HG02870 (cell line): ENCODE measurements at regions not wholly inside any gene's neighbourhood (a gene's known extent, or its start where the extent isn't known, plus 50 kb on each side); places are given as distances from the start of the nearest gene placed in this dataset.
A peak's percentile ranks its signal among the peaks of the same experiment; 100 is the strongest.

Experiments
- ATAC-seq: cut with Tn5 transposase; IDR thresholded peaks from one replicate; pipeline ENCODE4 v1.9.1; 2021; ENCODE audit warnings: mild to moderate bottlenecking, moderate library complexity; ENCODE audit not compliant: unreplicated experiment

DNA sequence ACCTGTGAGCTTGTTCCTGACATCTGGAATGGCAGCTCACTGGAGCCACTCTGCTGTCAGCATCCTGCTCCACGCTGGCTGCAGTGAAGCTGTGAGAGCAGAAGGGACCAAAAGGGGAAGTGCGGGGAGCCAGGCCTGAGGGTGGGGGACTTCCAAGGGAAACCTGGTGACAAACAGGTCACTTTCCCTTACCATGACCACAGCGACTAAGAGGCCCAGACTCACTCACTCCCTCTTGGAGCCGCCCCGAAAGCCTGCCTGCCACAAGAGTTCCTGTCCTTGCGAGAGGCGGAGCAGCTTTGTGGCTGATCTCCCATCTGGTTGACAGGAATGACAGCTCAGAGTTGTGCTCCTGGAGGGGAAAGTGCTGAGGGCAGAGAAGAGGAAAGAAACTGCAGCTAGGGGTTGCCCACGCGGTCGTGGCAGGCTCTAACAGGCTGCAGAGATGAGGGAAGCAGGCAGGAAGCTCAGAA is 183.8 kb upstream of the NTM start:
- ATAC-seq: peak; percentile 94

DNA sequence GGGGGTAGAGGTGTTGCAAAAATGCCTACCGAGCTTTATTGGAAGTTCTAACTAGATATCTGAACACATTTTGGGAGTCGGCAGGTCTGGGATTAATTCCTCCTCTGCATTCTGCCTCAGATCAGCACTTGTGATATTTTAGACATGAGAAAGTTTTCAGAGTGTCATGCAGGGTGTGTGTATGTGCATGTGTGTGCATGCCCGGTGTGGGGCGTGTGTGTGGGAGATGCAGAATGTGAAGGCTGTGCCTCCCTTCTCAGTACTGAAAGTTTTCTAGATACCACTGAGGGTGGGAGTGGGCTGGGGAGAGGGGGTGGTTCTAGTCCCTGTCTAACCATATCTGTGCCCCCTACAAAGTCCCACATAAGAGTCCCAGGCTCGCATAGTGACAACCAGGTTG is 180.0 kb upstream of the NTM start:
- no peak for ATAC-seq

DNA sequence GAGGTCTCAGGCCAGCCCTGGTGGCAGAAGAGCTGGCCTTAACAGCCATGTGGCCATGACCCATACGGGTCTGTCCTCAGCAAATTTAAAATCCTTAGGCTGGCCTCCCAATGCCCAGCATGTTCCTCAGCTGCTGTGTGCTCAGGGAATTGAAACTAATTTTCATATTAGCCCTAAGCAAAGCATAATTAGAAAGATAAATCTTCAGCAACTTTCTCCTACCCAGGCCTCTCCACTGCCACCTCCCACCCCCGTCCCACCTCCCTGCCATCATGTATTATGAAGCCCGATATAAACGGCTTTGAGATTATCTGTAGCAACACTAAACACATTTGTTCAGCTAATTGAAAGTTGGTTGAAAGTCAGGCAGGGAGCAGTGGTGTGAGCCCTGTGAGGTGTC is 178.8 kb upstream of the NTM start:
- no peak for ATAC-seq

DNA sequence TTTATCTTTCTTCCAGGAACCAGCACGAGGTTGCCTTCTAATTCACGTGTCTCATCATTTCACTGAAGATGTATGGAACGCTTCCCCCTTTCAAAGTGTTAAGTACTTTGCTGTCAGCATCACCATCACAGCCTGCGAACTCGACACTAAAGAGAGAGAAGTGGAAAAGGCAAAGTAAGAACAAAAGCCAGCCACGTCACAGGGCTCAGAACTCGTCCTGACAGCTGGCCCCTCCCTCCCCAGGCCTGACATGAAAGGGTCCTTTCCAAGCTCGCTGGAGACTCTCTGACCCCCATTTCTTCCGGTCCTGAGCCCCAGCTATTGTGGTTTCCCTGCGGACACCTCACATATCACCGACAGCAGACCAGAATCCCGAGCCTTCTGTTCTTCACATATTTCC is 177.8 kb upstream of the NTM start:
- ATAC-seq: no peak

DNA sequence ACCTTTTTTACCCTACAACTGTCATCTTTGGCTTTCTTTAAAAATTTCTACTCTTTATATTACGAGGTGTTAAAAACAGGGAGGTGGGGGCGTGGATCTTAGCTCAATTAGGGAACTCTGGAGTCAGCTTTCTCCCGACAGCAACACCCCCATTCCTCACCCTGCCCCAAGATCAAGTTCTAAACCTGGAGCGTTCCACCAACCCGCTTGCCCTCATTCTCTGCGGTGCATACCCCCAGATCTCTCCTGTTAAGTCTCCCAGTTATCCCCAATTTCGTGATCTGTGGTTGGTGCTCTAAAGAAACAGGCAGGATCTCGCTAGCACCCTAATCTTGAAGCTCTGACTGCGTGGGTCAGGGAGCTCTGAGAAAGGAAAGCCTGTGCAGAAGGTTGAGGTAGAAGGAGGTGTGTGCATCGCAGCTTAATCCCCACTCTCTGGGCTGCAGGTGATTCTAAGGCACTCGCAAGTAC is 177.3 kb upstream of the NTM start:
- no peak for ATAC-seq

DNA sequence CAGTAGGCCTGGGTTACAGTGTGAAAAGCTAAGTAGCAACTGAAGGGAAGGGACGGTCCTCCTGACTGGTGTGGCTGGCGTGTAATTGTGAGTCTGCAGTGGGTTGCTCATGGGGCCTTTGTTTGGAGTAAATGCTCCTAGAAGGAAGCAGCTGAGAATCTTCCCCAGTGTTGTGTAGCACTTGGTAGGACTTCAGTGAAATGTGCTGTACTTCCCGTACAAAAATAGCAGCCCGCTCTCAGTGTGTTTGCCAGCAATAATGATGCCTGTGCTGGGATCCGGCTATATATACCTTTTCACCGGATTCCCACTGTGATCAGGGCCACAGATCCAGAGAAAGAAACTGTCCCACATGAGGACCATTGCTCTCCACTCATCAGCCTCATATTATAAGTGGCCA is 175.7 kb upstream of the NTM start:
- no peak for ATAC-seq

DNA sequence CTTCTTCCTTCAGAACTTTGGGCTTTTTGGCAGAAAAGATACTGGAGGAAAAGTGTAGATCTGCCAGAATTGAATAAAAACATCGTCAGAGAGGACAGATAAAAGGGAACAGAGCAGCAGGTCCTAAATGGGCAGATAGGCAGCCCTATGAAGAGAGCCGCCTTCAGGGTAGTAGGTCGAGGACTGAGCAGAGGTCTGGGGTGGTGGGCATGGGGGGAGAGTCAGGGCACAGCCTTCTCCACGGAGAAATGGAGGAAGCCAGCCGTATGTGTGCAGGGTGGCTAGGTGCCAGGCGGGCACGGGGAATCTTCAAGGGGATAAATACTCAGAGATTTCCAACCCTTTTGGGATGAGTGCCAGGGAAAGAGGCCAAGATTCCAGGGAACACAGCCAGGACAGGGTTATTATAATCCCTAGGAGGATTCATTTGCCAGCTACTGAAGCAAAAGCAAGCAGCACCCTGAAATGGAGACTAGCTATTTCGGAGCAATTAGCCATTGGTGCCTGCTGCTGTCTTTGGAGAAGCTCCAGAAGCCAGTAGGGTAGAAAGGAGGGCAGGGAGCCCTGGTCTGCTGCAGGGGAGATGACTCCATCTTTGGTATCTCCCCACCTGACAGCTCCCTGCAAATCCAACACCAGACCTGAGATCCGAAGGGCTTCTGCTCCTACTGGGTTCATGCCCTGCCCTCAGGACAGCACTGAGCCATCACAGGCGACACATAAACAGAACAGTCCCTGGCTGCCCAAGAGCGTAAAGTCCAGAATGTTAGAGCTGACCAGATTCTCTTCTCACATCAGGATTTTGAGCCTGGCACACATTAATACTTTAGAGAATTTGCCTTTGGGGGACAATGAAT is 174.5 kb upstream of the NTM start:
- ATAC-seq: no peak

DNA sequence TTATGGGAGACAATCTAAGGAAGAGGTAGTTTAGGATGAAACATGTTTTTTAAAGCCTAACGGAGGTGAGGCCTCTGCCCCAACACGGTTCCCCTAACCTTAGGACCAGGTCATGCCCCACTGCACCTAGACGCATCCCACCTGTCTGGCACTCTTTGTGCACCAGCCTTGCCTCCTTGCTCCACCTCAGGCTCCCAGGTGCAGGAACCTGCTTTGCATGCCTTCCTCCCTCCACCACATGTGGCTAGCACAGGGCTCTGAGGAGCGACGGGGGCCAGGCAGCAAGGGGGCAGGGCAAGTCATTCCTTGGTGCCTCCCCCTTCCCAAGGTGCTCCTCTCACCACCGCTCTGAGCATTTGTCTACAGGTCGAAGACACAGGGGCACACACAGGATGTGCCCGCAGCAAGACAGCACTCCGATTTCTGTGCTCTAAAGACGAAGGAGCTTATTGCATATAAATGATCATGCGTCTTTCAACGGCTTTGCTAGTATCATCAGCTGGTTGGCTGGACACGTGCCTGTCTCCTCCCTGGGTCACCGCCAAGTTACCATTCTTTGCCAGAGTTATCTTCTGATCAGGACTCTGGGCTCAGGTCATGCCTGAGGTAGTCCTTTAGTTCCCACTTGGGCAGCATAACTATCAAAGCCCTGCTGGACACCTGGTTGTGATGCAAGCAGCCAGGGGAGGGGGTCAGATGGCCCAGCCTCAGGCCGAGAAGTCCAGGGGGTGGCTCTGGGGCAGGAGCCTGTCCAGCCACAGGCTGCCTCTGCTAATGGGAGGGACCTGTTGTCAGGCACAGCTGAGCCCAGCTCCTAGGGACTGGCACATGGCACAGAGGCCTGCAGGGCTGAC is 172.0 kb upstream of the NTM start:
- ATAC-seq: no peak

DNA sequence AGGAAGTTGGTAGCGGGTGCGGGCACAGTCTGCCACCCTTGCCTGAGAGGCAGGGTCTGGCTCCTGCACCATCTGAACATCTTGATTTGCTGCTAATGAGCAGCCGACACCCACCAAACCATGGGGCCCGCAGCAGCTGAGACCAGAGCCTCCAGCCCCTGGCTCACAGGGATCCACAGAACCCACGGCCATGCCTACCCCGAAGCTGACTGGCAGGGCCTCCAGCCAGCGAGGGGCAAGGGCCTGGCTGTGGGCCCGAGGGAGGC is 171.5 kb upstream of the NTM start:
- no peak for ATAC-seq

DNA sequence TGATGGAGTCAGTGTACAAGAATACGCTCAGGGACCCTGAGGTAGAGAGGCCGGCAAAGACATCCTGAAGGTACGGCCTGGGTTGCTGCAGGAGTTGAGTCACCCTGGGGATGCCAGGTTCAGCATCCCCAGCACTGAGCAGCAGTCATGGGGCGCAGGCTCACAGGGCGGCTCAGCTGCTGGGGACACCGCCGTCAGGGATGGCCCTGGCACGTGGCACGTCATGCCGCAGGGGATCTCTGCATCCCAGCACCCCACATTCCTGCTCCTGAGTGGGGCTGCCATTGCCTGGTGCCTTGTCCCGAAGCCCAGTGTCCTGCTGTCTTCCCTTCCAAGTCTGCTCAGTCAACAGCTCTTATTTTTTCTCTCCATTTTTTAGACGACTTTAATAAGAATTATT is 168.7 kb upstream of the NTM start:
- ATAC-seq: no peak

DNA sequence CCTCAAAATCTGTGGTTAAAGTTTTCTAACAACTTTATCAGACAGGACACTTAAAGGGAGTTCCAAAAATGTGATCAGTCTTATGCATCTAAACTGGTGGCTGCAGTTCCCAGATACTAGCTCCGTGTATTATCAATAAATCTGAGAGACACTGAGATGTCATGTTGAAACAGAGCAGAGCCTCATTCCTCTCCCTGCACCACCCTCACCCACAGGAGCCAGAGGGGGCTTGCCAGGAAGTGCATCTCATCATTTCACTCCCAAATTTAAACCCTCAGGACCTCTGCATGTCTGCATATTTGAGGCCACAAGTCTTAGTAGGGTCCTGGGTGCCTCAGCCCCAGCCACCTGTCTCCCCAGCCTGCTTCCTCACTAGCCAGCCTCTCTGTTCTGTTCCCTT is 167.4 kb upstream of the NTM start:
- ATAC-seq: no peak

DNA sequence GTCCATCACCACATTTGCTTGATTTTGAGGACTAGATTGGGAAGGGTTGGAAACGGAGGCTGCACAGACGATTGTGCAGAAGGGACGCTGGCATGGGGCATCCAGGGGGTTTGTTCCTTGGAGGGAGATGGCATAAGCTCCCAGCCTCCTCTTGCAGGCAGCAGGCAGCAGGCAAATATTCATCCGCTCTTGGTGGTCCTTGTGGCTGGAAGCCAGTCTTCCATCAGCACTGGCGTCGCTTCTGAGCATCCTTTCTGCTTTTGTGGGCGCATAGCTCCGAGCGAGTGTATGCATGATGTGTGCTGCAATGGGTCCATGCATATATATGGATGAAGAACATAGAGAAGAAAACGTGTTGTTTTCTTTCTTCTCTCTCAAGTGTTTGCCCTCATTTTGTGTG is 166.1 kb upstream of the NTM start:
- no peak for ATAC-seq

DNA sequence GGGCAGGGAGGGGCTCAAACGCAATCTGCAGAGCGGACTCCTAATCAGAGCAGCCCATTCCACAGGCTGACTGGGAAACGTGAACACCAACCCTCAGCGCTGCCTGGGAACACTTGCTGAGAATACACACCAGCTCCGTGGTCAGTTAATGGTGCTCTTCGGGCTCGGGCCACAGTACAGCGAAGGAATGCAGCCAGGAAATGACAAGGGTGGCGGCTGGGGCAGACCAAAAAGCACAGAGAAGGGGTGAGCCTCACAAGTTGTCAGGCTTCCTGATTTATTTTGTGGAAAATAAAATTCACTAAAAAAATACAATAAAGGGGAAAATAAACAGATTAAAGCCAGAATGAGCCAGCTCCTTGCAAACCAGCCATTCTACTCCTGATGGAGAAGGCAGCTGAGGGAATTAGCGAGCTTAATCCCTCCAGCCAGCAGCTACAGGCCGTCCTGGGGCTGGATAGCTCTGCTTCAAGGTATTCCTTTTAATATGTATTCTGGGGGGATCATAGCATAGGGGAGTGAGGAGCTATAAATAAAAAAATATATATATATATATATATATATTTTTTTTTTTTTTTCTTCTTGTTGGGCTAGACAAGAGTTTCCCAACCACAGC is 165.5 kb upstream of the NTM start:
- ATAC-seq: no peak

DNA sequence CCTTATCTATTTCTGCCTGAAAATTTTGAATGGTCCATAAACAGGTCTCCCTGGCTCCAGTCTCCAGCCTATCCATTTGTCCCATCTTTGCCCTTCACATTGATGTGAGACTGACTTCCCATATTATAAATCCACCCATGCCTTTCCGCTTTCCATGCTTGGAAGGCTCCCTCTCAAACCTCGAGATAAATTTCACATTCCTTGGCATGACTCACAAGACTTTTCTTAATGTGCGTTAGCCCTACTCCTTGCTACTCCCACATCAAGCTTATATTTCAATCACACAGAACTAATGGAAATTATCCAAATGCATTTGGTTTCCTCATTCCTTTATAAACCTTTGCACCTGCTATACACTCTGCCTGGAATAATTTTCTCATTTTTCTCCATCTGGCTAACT is 163.7 kb upstream of the NTM start:
- no peak for ATAC-seq

DNA sequence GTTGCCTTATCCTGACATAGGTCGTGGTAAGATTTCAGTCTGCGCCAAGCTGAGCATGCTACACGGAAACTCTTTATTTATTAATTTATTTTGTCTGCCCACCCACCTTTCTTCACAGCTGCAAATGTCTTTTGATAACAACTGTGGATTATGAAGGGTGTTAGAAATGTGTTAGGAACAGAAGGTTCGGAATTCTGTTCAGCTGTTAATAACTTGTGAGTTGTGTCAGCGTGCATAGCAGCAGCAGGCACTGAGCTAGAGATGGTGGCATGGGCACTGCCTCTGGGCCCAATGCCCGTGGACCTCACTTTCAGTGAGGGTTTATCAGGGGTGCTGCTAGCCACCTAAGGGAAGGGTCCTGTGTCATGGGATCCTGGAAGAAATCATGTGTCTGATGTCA is 162.5 kb upstream of the NTM start:
- ATAC-seq: no peak

DNA sequence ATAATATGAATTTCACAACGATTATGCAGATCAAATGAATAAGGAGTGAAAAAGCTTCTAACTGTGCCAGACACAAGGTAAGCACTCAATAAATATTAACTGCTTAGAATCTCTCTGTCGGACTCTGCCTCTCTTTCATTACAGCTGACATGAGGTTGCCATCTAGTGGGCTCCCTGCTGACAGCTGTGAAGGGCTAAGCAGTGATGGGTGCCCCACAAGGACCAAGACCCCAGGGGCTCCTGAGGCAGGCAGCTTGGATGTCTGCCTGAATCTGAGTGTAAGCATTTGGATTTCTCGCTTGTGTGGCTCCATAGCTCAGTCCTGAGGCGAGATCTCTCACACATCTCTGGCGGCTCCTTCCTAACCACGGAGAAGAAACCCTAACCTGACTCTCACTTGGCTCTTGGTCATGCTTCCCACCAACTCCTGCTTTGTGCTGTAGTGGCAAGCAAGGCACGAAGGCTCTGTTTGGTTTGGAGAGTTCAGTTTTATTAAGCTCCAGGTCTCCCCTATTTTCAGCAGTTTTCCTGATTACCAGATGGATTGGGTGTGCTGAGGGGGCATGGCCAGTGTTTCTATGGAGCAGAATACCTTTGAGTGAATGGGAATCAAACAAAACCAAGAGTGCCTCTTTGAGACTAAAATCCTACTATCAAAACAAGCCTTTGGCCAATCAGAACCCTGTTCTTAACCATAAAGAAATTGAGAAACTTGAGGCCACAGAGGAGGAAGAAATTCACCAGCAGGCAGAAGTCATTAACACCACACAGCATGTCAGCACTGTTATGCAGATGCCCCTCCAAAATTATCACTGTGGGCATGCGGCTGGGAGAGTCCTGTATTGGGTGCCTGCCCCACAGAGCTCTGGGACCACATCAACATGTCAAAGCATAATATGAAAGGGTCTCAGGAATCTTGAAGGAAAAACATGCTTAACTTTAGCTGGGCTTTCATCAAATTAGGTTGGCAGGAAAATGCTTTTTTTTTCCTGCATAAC is 152.8 kb upstream of the NTM start:
- ATAC-seq: no peak

DNA sequence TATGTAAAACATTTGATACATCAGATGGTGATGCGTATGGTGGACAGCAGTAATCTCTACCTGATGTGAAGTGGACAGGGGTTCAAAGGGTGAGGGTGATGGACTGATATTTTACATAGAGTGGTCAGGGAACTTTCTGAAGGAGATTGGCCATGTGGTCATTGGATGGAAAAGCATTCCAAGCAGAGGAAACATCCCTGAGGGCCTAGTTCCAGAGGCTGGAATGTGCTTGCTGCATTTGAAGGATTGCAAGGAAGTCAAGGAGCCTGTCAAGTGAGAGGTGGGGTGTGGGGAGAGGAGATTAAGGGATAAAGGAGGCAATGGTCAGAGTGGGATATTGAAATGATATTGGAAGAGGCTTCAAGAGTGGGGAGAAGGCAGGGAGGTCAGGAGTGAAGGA is 151.9 kb upstream of the NTM start:
- no peak for ATAC-seq

DNA sequence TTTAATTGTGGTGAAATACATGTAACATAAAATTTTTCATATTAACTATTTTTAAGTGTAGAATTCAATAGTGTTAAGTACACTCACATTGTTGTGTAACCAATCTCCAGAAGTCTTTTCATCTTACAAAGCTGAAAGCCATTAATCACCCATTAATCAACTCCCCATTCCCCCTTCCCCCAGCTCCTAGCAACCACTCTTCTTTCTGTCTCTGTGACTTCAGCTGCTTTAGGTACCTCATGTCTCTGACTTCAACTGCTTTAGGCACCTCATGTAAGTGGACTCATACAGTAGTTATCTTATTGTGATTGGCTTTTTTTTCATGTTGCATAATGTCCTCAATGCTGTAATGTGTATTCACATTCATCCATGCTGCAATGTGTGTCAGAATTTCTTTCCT is 150.8 kb upstream of the NTM start:
- no peak for ATAC-seq

DNA sequence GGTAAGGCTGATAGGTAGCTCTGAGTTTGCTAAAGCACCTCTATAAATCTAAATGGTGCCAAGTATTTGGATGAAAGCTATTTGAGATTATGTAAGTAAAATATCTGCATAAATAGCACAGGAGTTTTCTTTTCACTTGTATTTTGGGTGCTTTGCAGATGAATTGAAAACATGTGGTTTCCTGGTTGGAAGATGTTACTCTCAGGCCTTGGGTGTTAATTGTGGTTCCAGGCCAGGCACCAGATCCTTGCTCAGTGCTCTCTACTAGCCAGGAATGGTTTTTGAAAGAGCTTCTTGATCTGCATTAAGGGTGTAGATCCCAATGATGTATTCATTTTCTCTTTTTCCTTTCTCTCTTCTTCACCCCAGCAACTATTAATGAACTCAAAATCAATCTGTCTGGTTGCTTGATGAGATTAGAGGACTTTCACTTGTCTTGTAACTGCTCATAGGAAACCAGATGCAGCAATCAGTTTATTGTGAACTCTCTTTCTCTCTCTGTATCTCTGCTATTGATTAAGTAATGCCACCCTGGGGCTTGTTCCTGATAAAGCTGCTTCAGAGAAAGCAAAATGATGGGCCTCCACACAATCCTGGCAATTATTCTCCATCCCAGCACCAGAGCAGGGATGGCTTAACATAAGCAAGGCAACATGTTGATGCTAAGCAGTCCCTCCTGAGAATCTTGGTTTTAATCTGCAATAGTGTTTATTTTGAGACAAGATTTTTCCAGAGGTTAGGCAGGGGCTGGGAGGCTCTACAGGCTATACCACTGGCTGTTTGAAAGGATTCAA is 147.0 kb upstream of the NTM start:
- ATAC-seq: no peak

DNA sequence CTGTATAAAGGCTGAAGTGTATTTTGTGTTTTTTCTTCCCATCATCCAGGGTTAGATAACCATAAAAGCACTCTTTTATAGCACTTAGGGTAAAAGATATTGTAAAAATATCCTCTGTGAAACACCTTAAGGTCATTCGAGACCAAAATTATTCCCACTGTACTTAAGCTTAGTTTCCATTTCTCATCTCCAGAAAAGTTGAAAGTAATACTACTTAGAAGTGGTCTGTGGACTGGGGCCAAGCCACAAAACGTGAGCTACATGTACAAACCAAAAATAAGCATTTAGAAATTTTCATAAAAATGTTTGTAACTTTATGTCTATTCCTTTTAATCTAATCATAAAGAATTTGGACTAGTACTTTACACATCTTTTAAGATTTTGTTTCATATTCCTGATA is 142.0 kb upstream of the NTM start:
- peak; percentile 42 for ATAC-seq
